SK-N-SH (cell line): ENCODE measurements at regions not wholly inside any gene's neighbourhood (a gene's known extent, or its start where the extent isn't known, plus 50 kb on each side); places are given as distances from the start of the nearest gene placed in this dataset.
"Not testable (repeated sequence)": the region's sequence is repeated elsewhere in the genome, so short reads cannot be mapped to it uniquely, and the experiment has no call there.

Experiments
- ELF1 ChIP-seq: IDR thresholded peaks from 2 replicates; pipeline ENCODE4 v1.4.0; 2012
- EP300 ChIP-seq, 2 experiments: IDR thresholded peaks; 2 replicates each; pipeline versions ENCODE4 v1.4.0 to v1.6.1; 2012; ENCODE audit warnings: borderline replicate concordance in 1 of 2, low read depth in 1 of 2, low read length in 1 of 2
- FOXM1 ChIP-seq: IDR thresholded peaks from 2 replicates; pipeline ENCODE4 v1.4.0; 2012; ENCODE audit warnings: low read depth, mild to moderate bottlenecking
- GABPA ChIP-seq: IDR thresholded peaks from 2 replicates; pipeline ENCODE4 v1.4.0; 2012; ENCODE audit warnings: low read depth, mild to moderate bottlenecking
- MAX ChIP-seq: IDR thresholded peaks from 2 replicates; pipeline ENCODE4 v1.4.0; 2012; ENCODE audit warnings: low read depth
- MXI1 ChIP-seq: IDR thresholded peaks from 2 replicates; pipeline ENCODE4 v1.6.1; 2012; ENCODE audit warnings: mild to moderate bottlenecking, low read depth, low read length, improper control_type of control experiment
- NRF1 ChIP-seq: IDR thresholded peaks from 2 replicates; pipeline ENCODE4 v1.6.1; 2012; ENCODE audit warnings: low read depth, mild to moderate bottlenecking, low read length
- RCOR1 ChIP-seq: fragments of 150-350 bp; IDR thresholded peaks from 2 replicates; pipeline ENCODE4 v1.6.1; 2017; ENCODE audit warnings: antibody characterized with exemption, low read length
- RFX5 ChIP-seq: IDR thresholded peaks from 2 replicates; pipeline ENCODE4 v1.6.1; 2012; ENCODE audit warnings: mild to moderate bottlenecking, improper control_type of control experiment, low read length
- TAF1 ChIP-seq: IDR thresholded peaks from 2 replicates; pipeline ENCODE4 v1.6.1; 2012; ENCODE audit warnings: low read depth, mild to moderate bottlenecking, low read length, moderate library complexity, borderline replicate concordance
- TCF12 ChIP-seq: IDR thresholded peaks from 2 replicates; pipeline ENCODE4 v1.4.0; 2012
- USF2 ChIP-seq: fragments of 150-350 bp; IDR thresholded peaks from 2 replicates; pipeline ENCODE4 v1.6.1; 2017; ENCODE audit warnings: antibody characterized with exemption, low read length, low read depth, borderline replicate concordance
- YY1 ChIP-seq: IDR thresholded peaks from 2 replicates; pipeline ENCODE4 v1.4.0; 2012; ENCODE audit warnings: low read depth, mild to moderate bottlenecking
- TF ChIP-seq, protein P1 (sequence below): fragments of 200-600 bp; sonication (generic); IDR thresholded peaks from 2 replicates; pipeline ENCODE4 v1.6.1; 2017; ENCODE audit warnings: antibody characterized with exemption, mild to moderate bottlenecking, moderate library complexity

DNA sequence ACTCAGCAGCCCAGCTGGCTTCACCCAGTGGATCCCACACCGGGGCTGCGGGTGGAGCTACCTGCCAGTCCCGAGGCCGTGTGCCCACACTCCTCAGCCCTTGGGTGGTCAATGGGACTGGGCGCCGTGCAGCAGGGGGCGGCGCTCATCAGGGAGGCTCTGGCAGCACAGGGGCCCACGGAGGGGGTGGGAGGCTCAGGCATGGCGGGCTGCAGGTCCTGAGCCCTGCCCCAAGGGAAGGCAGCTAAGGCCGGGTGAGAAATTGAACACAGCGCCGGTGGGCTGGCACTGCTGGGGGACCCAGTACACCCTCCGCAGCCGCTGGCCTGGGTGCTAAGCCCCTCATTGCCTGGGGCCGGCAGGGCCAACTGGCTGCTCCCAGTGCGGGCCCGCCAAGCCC is 1017.1 kb upstream of the FLRT2 start:
- TF ChIP-seq TCF12; MXI1; USF2; RCOR1; RFX5; NRF1; GABPA; TAF1; EP300 (IDR thresholded peaks at IDR 0.05; ENCODE audit: borderline replicate concordance in 1 of 2, low read depth in 1 of 2, low read length in 1 of 2); MAX; ELF1; YY1; FOXM1: not testable (repeated sequence)
- TF ChIP-seq, protein P1, sequence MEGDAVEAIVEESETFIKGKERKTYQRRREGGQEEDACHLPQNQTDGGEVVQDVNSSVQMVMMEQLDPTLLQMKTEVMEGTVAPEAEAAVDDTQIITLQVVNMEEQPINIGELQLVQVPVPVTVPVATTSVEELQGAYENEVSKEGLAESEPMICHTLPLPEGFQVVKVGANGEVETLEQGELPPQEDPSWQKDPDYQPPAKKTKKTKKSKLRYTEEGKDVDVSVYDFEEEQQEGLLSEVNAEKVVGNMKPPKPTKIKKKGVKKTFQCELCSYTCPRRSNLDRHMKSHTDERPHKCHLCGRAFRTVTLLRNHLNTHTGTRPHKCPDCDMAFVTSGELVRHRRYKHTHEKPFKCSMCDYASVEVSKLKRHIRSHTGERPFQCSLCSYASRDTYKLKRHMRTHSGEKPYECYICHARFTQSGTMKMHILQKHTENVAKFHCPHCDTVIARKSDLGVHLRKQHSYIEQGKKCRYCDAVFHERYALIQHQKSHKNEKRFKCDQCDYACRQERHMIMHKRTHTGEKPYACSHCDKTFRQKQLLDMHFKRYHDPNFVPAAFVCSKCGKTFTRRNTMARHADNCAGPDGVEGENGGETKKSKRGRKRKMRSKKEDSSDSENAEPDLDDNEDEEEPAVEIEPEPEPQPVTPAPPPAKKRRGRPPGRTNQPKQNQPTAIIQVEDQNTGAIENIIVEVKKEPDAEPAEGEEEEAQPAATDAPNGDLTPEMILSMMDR = not testable (repeated sequence)
